MCF 10A (cell line): ENCODE measurements at regions not wholly inside any gene's neighbourhood (a gene's known extent, or its start where the extent isn't known, plus 50 kb on each side); places are given as distances from the start of the nearest gene placed in this dataset.
"Not testable (repeated sequence)": the region's sequence is repeated elsewhere in the genome, so short reads cannot be mapped to it uniquely, and the experiment has no call there.

Experiments
- BruUV-seq: library from RNA; stranded (reverse); fragments of 400-500 nt; replicated peaks from 2 replicates; lab custom pipeline; 2021; lab: Mats Ljungman, UMichigan
- CTCF ChIA-PET: fragments of 300-600 bp; sonication (Branson Sonifier 250); formaldehyde crosslinking; extraction: SDS; loops from one replicate; lab custom pipeline; 2021; ENCODE audit warnings: antibody characterized with exemption, inconsistent platforms; lab: Yijun Ruan, JAX
- POLR2A ChIA-PET: fragments of 300-600, 350-650 bp; sonication (Branson Sonifier 250); formaldehyde crosslinking; extraction: SDS; loops from one replicate; lab custom pipeline; 2020; ENCODE audit warnings: antibody characterized with exemption, inconsistent platforms; lab: Yijun Ruan, JAX
- DNase-seq: peaks from one replicate; pipeline ENCODE4 v3.0.0-alpha.2; 2018; ENCODE audit not compliant: unreplicated experiment
- H3K27ac Mint-ChIP-seq: one replicate; pipeline ENCODE4 v1.8.0; 2022; ENCODE audit warnings: mild to moderate bottlenecking, low read depth, mixed read lengths; ENCODE audit not compliant: unreplicated experiment
- H3K27me3 Mint-ChIP-seq: one replicate; pipeline ENCODE4 v1.8.0; 2022; ENCODE audit warnings: mixed read lengths; ENCODE audit not compliant: insufficient read depth, unreplicated experiment
- H3K36me3 Mint-ChIP-seq: one replicate; pipeline ENCODE4 v1.8.0; 2022; ENCODE audit warnings: mild to moderate bottlenecking, moderate library complexity, mixed read lengths; ENCODE audit not compliant: insufficient read depth, unreplicated experiment
- H3K4me1 Mint-ChIP-seq: one replicate; pipeline ENCODE4 v1.8.0; 2022; ENCODE audit warnings: mixed read lengths; ENCODE audit not compliant: insufficient read depth, unreplicated experiment
- H3K4me3 Mint-ChIP-seq: one replicate; pipeline ENCODE4 v1.8.0; 2022; ENCODE audit warnings: mild to moderate bottlenecking, moderate library complexity, mixed read lengths; ENCODE audit not compliant: unreplicated experiment
- H3K9me3 Mint-ChIP-seq: one replicate; pipeline ENCODE4 v1.8.0; 2022; ENCODE audit warnings: mixed read lengths; ENCODE audit not compliant: unreplicated experiment
- intact Hi-C: fragments of 100-400 bp; cut with micrococcal nuclease; formaldehyde crosslinking; loops from 2 replicates; pipeline ENCODE4 v1.14.1; 2022
- TF ChIP-seq, protein P1 (sequence below): fragments of 200-600 bp; IDR thresholded peaks from one replicate; pipeline ENCODE4 v1.8.0; 2022; ENCODE audit warnings: antibody characterized with exemption, mild to moderate bottlenecking; ENCODE audit not compliant: unreplicated experiment

DNA sequence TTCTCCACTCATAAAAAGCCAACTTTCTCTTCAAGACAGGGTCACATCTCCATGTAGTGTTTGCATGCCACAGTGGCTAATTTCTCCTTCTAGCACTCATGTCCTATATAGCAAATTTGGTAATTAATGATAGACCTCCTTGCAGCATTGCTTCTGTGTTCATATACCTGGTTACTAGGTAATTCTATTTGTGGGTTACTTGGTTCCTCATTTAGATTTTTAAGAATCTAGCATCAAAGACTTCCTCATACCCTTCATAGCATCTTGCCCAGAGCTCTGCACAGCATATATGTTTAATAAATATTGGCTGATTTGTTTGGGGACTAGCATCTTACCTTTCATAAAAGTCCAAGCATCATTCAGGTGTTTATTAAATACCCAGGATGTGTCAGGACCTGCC, 152.1 kb downstream of the DUSP6 start:
- no peaks in the 10 kb centered on the region for H3K27me3 Mint-ChIP-seq
- DNase-seq: no peak
- CTCF ChIA-PET: no interaction called here
- intact Hi-C loops: no loop called here
- no peak overlapping the region for H3K4me3 Mint-ChIP-seq
- no peaks in the 10 kb centered on the region for H3K9me3 Mint-ChIP-seq
- H3K36me3 Mint-ChIP-seq: no peaks in the 10 kb centered on the region
- TF ChIP-seq, protein P1, sequence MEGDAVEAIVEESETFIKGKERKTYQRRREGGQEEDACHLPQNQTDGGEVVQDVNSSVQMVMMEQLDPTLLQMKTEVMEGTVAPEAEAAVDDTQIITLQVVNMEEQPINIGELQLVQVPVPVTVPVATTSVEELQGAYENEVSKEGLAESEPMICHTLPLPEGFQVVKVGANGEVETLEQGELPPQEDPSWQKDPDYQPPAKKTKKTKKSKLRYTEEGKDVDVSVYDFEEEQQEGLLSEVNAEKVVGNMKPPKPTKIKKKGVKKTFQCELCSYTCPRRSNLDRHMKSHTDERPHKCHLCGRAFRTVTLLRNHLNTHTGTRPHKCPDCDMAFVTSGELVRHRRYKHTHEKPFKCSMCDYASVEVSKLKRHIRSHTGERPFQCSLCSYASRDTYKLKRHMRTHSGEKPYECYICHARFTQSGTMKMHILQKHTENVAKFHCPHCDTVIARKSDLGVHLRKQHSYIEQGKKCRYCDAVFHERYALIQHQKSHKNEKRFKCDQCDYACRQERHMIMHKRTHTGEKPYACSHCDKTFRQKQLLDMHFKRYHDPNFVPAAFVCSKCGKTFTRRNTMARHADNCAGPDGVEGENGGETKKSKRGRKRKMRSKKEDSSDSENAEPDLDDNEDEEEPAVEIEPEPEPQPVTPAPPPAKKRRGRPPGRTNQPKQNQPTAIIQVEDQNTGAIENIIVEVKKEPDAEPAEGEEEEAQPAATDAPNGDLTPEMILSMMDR: no peak
- POLR2A ChIA-PET: no interaction called here
- BruUV-seq: no TSS peak
- no peaks in the 10 kb centered on the region for H3K4me1 Mint-ChIP-seq
- H3K27ac Mint-ChIP-seq: no peak overlapping the region

DNA sequence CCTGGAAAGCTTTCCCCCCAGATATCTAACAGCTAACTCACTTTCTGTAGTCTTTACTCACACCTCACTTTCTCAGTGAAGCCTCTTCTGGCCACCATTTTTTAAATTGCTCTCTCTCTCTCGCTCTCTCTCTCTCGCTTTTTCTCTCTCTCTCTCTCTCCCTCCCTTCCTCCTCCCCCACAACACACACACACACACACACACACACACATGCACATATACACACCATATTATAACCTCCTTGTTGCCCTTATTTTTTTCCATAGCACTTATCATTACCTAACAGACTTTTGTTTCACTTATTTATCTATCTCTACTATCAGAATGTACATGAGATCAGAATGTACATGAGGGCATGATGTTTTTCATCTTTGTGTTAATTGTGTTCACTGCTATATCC, 156.8 kb downstream of the DUSP6 start:
- Mint-ChIP-seq H3K36me3 (no peaks in the 10 kb centered on the region), H3K4me1 (no peaks in the 10 kb centered on the region), H3K9me3 (no peaks in the 10 kb centered on the region), H3K27me3 (no peaks in the 10 kb centered on the region), H3K4me3 (no peak overlapping the region), H3K27ac (no peak overlapping the region)
- BruUV-seq: no TSS peak
- ChIA-PET CTCF (no interaction called here), POLR2A (no interaction called here)
- intact Hi-C loops: no loop called here
- TF ChIP-seq, protein P1: no peak
- DNase-seq: no peak

DNA sequence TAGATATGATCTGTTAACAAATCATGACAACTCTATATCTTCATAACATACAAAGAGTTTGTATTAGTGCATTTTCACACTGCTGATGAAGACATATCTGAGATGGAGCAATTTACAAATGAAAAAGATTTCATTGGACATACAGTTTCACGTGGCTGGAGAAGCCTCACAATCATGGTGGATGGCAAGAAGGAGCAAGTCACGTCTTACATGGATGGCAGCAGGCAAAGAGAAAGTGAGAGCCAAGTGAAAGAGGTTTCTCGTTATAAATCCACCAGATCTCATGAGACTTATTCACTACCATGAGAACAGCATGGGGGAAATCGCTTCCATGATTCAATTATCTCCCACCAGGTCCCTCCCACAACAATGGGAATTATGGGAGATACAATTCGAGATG, 157.6 kb downstream of the DUSP6 start:
- no TSS peak for BruUV-seq
- CTCF ChIA-PET: no interaction called here
- Mint-ChIP-seq H3K27me3 (no peaks in the 10 kb centered on the region), H3K9me3 (no peaks in the 10 kb centered on the region), H3K27ac (no peak overlapping the region), H3K4me1 (no peaks in the 10 kb centered on the region), H3K4me3 (no peak overlapping the region), H3K36me3 (no peaks in the 10 kb centered on the region)
- POLR2A ChIA-PET: no interaction called here
- intact Hi-C loops: no loop called here
- no peak for DNase-seq
- TF ChIP-seq, protein P1: no peak

DNA sequence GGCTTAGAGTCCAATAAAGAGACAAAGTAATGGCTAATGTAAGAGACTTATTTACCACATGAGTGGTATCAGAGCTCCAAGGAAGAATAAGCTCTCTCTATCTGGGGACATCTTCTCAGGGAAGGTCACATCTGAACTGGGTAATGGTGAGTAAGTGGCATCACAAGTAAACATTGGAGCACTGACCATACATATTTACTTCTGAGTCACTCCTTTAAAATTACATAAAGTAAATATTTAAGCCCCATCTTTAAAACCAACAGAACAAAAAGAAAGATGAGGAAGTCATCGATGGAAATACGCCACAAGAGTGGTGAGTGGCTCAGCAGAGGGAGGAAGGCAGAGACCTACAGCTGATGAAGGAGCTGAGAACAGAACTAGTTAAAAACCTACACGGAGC, 159.9 kb downstream of the DUSP6 start:
- Mint-ChIP-seq H3K9me3 (no peaks in the 10 kb centered on the region), H3K4me1 (no peaks in the 10 kb centered on the region), H3K4me3 (no peak overlapping the region), H3K27me3 (no peaks in the 10 kb centered on the region), H3K36me3 (no peaks in the 10 kb centered on the region), H3K27ac (no peak overlapping the region)
- ChIA-PET POLR2A (interaction anchor here (1.4 kb wide), 1 partner anchor 14 kb away, joined by 4 read pairs; no protein-coding TSS in a partner anchor), CTCF (interaction anchor here (0.5 to 0.9 kb wide), 3 partner anchors 12 to 35 kb away, joined by 3 read pairs; no protein-coding TSS in a partner anchor)
- DNase-seq: no peak
- TF ChIP-seq, protein P1: no peak
- intact Hi-C loops: no loop called here
- BruUV-seq: no TSS peak

DNA sequence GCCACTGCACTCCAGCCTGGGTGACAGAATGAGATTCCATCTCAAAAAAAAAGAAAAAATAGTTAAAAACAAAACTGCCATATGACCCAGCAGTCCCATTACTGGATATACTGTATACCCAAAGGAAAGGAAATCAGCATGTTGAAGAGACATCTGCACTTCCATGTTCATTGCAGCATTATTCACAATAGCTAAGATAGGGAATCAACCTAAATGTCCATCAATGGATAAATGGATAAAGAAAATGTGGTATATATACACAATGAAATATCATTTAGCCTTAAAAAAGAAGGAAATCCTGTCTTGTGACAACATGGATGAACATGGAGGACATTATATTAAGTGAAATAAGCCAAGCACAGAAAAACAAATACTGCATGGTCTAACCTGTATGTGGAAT, 160.7 kb downstream of the DUSP6 start:
- H3K4me3 Mint-ChIP-seq, CTCF ChIA-PET, intact Hi-C loops, POLR2A ChIA-PET, H3K27me3 Mint-ChIP-seq, H3K4me1 Mint-ChIP-seq, BruUV-seq, H3K27ac Mint-ChIP-seq, H3K36me3 Mint-ChIP-seq, DNase-seq, H3K9me3 Mint-ChIP-seq: not testable (repeated sequence)
